ENCODE measurements at regions not wholly inside any gene's neighbourhood (a gene's known extent, or its start where the extent isn't known, plus 50 kb on each side); places are given as distances from the start of the nearest gene placed in this dataset.

GRCh38 chr5:63674881-63675280 lies 287.4 kb downstream of the HTR1A start:
- TF ChIP-seq CTCF (IDR thresholded peaks at IDR 0.05; ENCODE audit: control extremely low read depth, extremely low read depth, low read depth, missing control alignments): no peak
- POLR2A ChIA-PET: no interaction called here
- DNase-seq (ENCODE audit: extremely low spot score): no peak
- CTCF ChIA-PET: no interaction called here

GRCh38 chr5:63655043-63655442 lies 307.2 kb downstream of the HTR1A start:
- no peak for DNase-seq (ENCODE audit: extremely low spot score)
- CTCF ChIA-PET: no interaction called here
- POLR2A ChIA-PET: no interaction called here
- no peak for TF ChIP-seq CTCF (IDR thresholded peaks at IDR 0.05; ENCODE audit: control extremely low read depth, extremely low read depth, low read depth, missing control alignments)

- ChIA-PET CTCF (interaction anchor here (0.7 to 0.9 kb wide), 2 partner anchors 10 to 13 kb away, joined by 3 to 4 read pairs; no protein-coding TSS in a partner anchor), POLR2A (no interaction called here)
- no peak for TF ChIP-seq CTCF (IDR thresholded peaks at IDR 0.05; ENCODE audit: control extremely low read depth, extremely low read depth, low read depth, missing control alignments)
- DNase-seq (ENCODE audit: extremely low spot score): no peak
Measured at GRCh38 chr5:63650581-63650980, 311.7 kb downstream of the HTR1A start.

- DNase-seq (ENCODE audit: extremely low spot score): no peak
- ChIA-PET CTCF (interaction anchor here (0.7 kb wide), 1 partner anchor 14 kb away, joined by 3 read pairs; no protein-coding TSS in a partner anchor), POLR2A (no interaction called here)
- TF ChIP-seq CTCF (IDR thresholded peaks at IDR 0.05; ENCODE audit: control extremely low read depth, extremely low read depth, low read depth, missing control alignments): no peak
Measured at GRCh38 chr5:63648376-63648775, 313.9 kb downstream of the HTR1A start.

- DNase-seq (ENCODE audit: extremely low spot score): no peak
- CTCF ChIA-PET: no interaction called here
- TF ChIP-seq CTCF (IDR thresholded peaks at IDR 0.05; ENCODE audit: control extremely low read depth, extremely low read depth, low read depth, missing control alignments): no peak
- POLR2A ChIA-PET: no interaction called here
Measured at GRCh38 chr5:63629951-63630630, 332.2 kb downstream of the HTR1A start.

GRCh38 chr5:63613442-63613841 lies 348.8 kb downstream of the HTR1A start:
- CTCF ChIA-PET: interaction anchor here (1.3 kb wide), 1 partner anchor 38 kb away, joined by 3 read pairs; no protein-coding TSS in a partner anchor
- TF ChIP-seq CTCF (IDR thresholded peaks at IDR 0.05; ENCODE audit: control extremely low read depth, extremely low read depth, low read depth, missing control alignments): no peak
- no peak for DNase-seq (ENCODE audit: extremely low spot score)
- POLR2A ChIA-PET: no interaction called here
